HUES64 (cell line): ENCODE measurements at regions not wholly inside any gene's neighbourhood (a gene's known extent, or its start where the extent isn't known, plus 50 kb on each side); places are given as distances from the start of the nearest gene placed in this dataset.
A peak's percentile ranks its signal among the peaks of the same experiment; 100 is the strongest.

ENCODE experiments used
- H3K27ac ChIP-seq: 2 replicates; pipeline ENCODE4 v1.7.0; 2013; ENCODE audit warnings: low read depth, low read length, inconsistent platforms
- H3K27me3 ChIP-seq: 2 replicates; pipeline ENCODE4 v1.6.1; 2013; ENCODE audit warnings: mild to moderate bottlenecking, low read length; ENCODE audit not compliant: insufficient read depth
- H3K36me3 ChIP-seq: 2 replicates; pipeline ENCODE4 v1.6.1; 2013; ENCODE audit warnings: mild to moderate bottlenecking, low read length; ENCODE audit not compliant: insufficient read depth
- H3K4me1 ChIP-seq: 2 replicates; pipeline ENCODE4 v1.6.1; 2013; ENCODE audit warnings: mild to moderate bottlenecking, low read length, moderate library complexity; ENCODE audit not compliant: insufficient read depth
- H3K4me3 ChIP-seq: 2 replicates; pipeline ENCODE4 v1.5.1; 2013; ENCODE audit warnings: mild to moderate bottlenecking, low read length, moderate library complexity
- H3K9ac ChIP-seq: 2 replicates; pipeline ENCODE4 v1.6.1; 2013; ENCODE audit warnings: mild to moderate bottlenecking, low read depth, low read length
- H3K9me3 ChIP-seq: 2 replicates; pipeline ENCODE4 v1.6.1; 2013; ENCODE audit warnings: low read depth, low read length; ENCODE audit not compliant: insufficient read depth
- WGBS: fragments of 150-250, 120-280 bp; methylation state at CpG from one replicate; pipeline ENCODE4 v1.1.7; 2013; ENCODE audit warnings: missing lambda C conversion rate; 5-methylcytosine and 5-hydroxymethylcytosine counted together

GRCh38 chr18:78293540-78293939 is 686.1 kb upstream of the SALL3 start:
- WGBS: 65% methylated on average over 16 of the region's 16 CpGs
- H3K4me1 ChIP-seq: peaks cover 19% of the 10 kb centered on the region
- peak overlapping the region; percentile 29 for H3K4me3 ChIP-seq
- no peaks in the 10 kb centered on the region for H3K27me3 ChIP-seq
- no peaks in the 10 kb centered on the region for H3K36me3 ChIP-seq
- H3K9ac ChIP-seq: no peak overlapping the region
- no peak overlapping the region for H3K27ac ChIP-seq
- no peaks in the 10 kb centered on the region for H3K9me3 ChIP-seq

GRCh38 chr18:78293940-78294541 is 685.6 kb upstream of the SALL3 start:
- H3K4me1 ChIP-seq: peaks cover 19% of the 10 kb centered on the region
- no peak overlapping the region for H3K9ac ChIP-seq
- no peaks in the 10 kb centered on the region for H3K27me3 ChIP-seq
- H3K36me3 ChIP-seq: no peaks in the 10 kb centered on the region
- peak overlapping the region; percentile 29 for H3K4me3 ChIP-seq
- no peaks in the 10 kb centered on the region for H3K9me3 ChIP-seq
- 70% methylated on average over 15 of the region's 15 CpGs for WGBS
- no peak overlapping the region for H3K27ac ChIP-seq

DNA sequence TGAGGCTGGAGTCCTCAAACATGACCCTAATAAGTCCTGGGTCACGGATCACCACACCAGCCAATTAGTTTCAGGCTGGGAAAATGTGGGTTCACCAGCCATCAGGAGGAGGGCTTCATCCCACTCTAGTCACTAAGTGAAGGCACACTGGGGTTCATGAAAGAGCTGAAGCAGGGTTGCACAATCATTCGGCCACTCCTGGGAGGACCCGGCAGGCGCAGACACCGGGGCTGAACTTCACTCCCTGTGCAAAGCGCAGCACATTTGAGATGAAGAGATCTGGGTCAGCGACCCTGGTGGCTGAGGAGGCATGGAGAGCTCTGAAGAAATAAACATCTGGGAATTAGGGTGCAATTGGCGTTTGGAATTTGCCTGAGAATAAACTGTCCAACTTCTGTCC is 684.4 kb upstream of the SALL3 start:
- Histone ChIP-seq H3K4me1 (peaks cover 19% of the 10 kb centered on the region), H3K9ac (no peak overlapping the region), H3K27me3 (no peaks in the 10 kb centered on the region), H3K4me3 (no peak overlapping the region), H3K9me3 (no peaks in the 10 kb centered on the region), H3K27ac (no peak overlapping the region), H3K36me3 (no peaks in the 10 kb centered on the region)
- 96% methylated on average over 8 of the region's 8 CpGs for WGBS

GRCh38 chr18:78296166-78296565 is 683.5 kb upstream of the SALL3 start:
- Histone ChIP-seq H3K4me1 (peaks cover 19% of the 10 kb centered on the region), H3K36me3 (no peaks in the 10 kb centered on the region), H3K4me3 (no peak overlapping the region), H3K27me3 (no peaks in the 10 kb centered on the region), H3K9me3 (no peaks in the 10 kb centered on the region), H3K27ac (no peak overlapping the region), H3K9ac (no peak overlapping the region)
- 96% methylated on average over 13 of the region's 13 CpGs for WGBS

DNA sequence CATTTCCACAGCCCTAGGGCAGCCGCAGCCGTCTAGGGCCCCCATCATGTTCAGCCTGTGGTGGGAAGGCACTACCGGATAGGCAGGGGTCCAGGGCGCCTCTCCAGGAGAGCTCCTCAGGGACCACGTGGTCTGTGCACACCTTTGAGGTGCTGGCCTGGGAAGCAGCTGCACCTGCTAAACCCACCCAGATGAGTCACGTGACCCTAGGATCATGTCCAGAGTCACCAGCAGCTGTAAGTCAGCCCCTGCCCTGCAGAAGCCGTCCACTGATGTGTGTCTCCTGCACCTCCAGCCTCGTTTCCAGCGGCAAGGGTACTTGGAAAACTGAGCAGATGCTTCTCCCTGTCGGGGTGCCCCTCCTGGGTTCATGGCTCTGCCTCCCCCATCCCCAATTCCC is 682.6 kb upstream of the SALL3 start:
- H3K9ac ChIP-seq: no peak overlapping the region
- 93% methylated on average over 10 of the region's 10 CpGs for WGBS
- H3K27me3 ChIP-seq: no peaks in the 10 kb centered on the region
- H3K9me3 ChIP-seq: no peaks in the 10 kb centered on the region
- H3K36me3 ChIP-seq: no peaks in the 10 kb centered on the region
- H3K27ac ChIP-seq: no peak overlapping the region
- H3K4me1 ChIP-seq: peaks cover 19% of the 10 kb centered on the region
- no peak overlapping the region for H3K4me3 ChIP-seq

- H3K4me1 ChIP-seq: no peaks in the 10 kb centered on the region
Observed at GRCh38 chr18:78303519-78304191, 676.0 kb upstream of the SALL3 start.

DNA sequence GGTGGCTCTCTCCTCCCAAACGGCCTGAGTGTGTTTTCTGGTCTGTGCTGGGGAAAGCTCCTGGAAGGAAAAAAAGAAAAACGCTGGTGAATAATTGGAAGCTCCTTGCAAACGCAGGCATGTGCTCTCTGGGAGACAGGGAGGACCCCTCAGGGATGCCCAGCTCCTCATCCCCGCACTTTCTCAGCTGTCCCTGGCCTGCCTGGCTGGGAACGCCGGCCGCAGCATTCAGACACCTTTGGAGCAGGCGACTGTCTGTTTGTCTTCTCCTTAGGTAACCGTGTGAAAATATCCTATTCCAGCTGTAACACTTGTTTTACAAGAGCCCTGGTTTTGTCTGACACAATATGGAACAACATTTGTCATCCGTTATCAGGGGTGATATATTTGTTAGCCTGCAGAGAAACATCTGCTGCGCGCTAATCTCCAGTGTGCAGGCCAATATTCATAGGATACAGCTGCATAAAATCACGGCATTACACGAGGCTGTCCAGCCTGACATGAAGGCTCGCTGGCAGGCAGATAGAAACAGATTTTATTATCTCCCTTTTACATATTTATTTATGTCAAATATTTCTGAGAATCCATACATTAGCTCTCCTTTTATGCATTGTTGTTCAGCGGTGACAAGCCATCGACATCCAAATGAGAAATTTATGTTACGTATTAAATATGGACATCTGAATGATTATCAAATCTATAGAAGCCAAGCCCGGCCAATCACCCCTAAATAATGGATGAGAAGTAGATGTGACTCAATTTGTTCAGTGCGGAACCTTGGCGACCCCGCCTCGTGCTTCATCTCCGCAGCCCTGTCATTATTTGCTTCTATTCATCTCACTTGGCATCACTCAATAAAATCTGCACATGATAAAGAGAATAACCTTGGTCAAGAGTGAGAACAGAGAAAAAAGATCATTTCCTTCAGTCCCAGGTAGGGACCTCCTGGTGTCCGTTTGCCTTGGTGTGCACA is 675.1 kb upstream of the SALL3 start:
- no peaks in the 10 kb centered on the region for H3K9me3 ChIP-seq
- H3K36me3 ChIP-seq: no peaks in the 10 kb centered on the region
- H3K27ac ChIP-seq: no peak overlapping the region
- no peak overlapping the region for H3K9ac ChIP-seq
- H3K4me3 ChIP-seq: no peak overlapping the region
- 93% methylated on average over 25 of the region's 25 CpGs for WGBS
- H3K27me3 ChIP-seq: no peaks in the 10 kb centered on the region
- no peaks in the 10 kb centered on the region for H3K4me1 ChIP-seq

More at GRCh38 chr18:78303519-78304191, 676.0 kb upstream of the SALL3 start:
- Histone ChIP-seq H3K36me3 (no peaks in the 10 kb centered on the region), H3K4me3 (no peak overlapping the region), H3K9ac (no peak overlapping the region), H3K27me3 (no peaks in the 10 kb centered on the region), H3K27ac (no peak overlapping the region), H3K9me3 (no peaks in the 10 kb centered on the region)
- 91% methylated on average over 14 of the region's 15 CpGs for WGBS

- Histone ChIP-seq H3K9ac (no peak overlapping the region), H3K4me3 (no peak overlapping the region), H3K4me1 (no peaks in the 10 kb centered on the region), H3K9me3 (no peaks in the 10 kb centered on the region), H3K36me3 (no peaks in the 10 kb centered on the region), H3K27ac (no peak overlapping the region), H3K27me3 (no peaks in the 10 kb centered on the region)
- 93% methylated on average over 5 of the region's 6 CpGs for whole genome bisulfite sequencing
Observed at GRCh38 chr18:78305789-78306188, 673.8 kb upstream of the SALL3 start.

- Histone ChIP-seq H3K27ac (no peak overlapping the region), H3K4me3 (no peak overlapping the region), H3K4me1 (no peaks in the 10 kb centered on the region), H3K9me3 (no peaks in the 10 kb centered on the region), H3K27me3 (no peaks in the 10 kb centered on the region), H3K36me3 (no peaks in the 10 kb centered on the region), H3K9ac (no peak overlapping the region)
- WGBS: 94% methylated on average over 42 of the region's 42 CpGs
Observed at GRCh38 chr18:78309307-78309706, 670.3 kb upstream of the SALL3 start.

- Histone ChIP-seq H3K4me3 (no peak overlapping the region), H3K27ac (no peak overlapping the region), H3K27me3 (no peaks in the 10 kb centered on the region), H3K4me1 (no peaks in the 10 kb centered on the region), H3K9me3 (no peaks in the 10 kb centered on the region), H3K9ac (no peak overlapping the region), H3K36me3 (no peaks in the 10 kb centered on the region)
- 87% methylated on average over 6 of the region's 8 CpGs for WGBS
Observed at GRCh38 chr18:78309924-78310323, 669.7 kb upstream of the SALL3 start.

- H3K27ac ChIP-seq: no peak overlapping the region
- H3K36me3 ChIP-seq: no peaks in the 10 kb centered on the region
- H3K27me3 ChIP-seq: no peaks in the 10 kb centered on the region
- no peak overlapping the region for H3K4me3 ChIP-seq
- no peaks in the 10 kb centered on the region for H3K4me1 ChIP-seq
- no peak overlapping the region for H3K9ac ChIP-seq
- H3K9me3 ChIP-seq: no peaks in the 10 kb centered on the region
- 92% methylated on average over 15 of the region's 15 CpGs for WGBS
Observed at GRCh38 chr18:78319264-78319663, 660.4 kb upstream of the SALL3 start.
